ENCODE measurements at regions not wholly inside any gene's neighbourhood (a gene's known extent, or its start where the extent isn't known, plus 50 kb on each side); places are given as distances from the start of the nearest gene placed in this dataset.
"Not testable (repeated sequence)": the region's sequence is repeated elsewhere in the genome, so short reads cannot be mapped to it uniquely, and the experiment has no call there.

DNA sequence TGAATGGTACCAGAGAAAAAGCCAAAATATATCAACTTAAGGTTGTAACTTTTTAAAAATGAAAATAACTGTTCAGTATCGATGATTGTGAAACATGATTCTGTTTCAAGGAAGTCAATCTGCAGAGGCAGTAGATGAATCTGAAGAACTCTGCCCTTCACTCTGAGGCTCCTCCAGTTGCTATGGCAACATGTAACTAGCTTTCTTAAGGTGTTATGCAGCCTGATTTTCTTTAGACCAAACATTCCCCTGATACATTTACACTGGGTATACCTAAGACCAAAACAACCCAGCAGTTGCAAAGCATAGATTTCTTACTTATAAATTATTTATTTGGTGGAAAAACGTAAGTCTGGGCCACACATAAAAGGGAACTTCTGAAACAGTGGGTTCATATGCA lies 133.6 kb upstream of the RASGEF1B start:
- Mint-ChIP-seq H3K4me1 (ENCODE audit: low read depth) (peaks cover 17% of the 10 kb centered on the region), H3K36me3 (ENCODE audit: low read depth) (no peaks in the 10 kb centered on the region), H3K27me3 (no peaks in the 10 kb centered on the region), H3K4me3 (no peak overlapping the region), H3K27ac (no peak overlapping the region), H3K9me3 (no peaks in the 10 kb centered on the region)

DNA sequence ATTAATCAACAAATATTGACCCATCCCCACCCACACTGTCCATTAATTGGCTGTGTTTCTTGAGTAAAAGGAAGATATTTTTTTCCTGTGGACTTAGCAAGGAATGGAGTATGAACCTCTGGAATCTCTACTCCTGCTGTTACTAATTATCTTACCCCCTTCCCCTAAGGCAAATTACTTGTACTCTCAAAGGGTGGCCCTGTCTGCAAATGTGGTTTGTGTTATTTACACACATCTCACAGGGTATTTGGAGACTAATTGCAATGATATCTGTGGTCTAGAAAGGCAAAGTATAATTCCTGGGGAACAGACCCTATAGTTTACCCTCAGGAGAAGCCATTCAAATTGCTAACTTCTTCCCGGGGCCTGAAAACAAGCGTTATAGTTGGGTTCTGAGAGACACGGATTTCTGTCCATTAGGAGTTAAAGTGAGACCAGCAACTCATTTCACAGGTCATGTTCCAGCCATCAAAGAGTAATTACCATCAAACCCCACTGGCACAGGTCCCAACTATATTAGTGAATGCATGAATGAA lies 133.0 kb upstream of the RASGEF1B start:
- H3K27me3 Mint-ChIP-seq: no peaks in the 10 kb centered on the region
- no peaks in the 10 kb centered on the region for H3K9me3 Mint-ChIP-seq
- no peak overlapping the region for H3K27ac Mint-ChIP-seq
- no peak overlapping the region for H3K4me3 Mint-ChIP-seq
- H3K4me1 Mint-ChIP-seq (ENCODE audit: low read depth): peaks cover 17% of the 10 kb centered on the region
- H3K36me3 Mint-ChIP-seq (ENCODE audit: low read depth): no peaks in the 10 kb centered on the region

DNA sequence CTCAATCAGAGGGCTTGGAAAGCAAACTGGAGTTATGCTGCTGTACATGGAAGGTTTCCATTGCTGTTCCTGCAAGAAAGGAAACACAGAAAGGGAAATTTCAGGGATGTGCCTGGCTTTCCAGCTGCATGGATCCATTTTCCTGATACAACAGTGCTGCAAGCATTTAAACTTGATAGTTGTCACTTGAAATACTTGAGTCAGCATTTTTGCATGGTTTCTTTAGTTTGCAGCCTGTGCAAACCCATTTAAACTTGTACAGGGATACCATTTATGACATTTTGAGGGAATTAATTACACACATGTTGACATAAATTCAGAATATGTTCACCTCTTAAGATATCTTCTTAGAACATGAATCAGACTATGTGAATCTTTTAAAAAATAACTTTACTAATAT lies 131.1 kb upstream of the RASGEF1B start:
- Mint-ChIP-seq H3K4me3 (no peak overlapping the region), H3K27ac (no peak overlapping the region), H3K27me3 (no peaks in the 10 kb centered on the region), H3K36me3 (ENCODE audit: low read depth) (no peaks in the 10 kb centered on the region), H3K4me1 (ENCODE audit: low read depth) (peaks cover 17% of the 10 kb centered on the region), H3K9me3 (no peaks in the 10 kb centered on the region)

DNA sequence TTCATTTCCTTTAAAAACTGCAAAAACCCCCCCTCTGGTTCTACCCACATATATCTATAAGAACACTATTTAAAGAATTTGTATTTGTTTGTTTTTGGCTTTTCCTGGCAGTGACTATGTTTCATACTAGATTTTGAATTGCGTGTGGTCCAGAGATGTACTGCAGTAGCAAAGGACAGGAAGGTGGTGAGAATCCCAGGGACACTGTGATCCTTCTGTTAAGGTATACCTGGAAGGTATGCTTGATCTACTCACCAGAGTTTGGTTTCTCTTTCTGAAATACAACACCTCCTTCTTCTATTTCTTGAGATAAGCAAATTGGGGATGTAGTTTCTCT lies 129.6 kb upstream of the RASGEF1B start:
- Mint-ChIP-seq H3K4me1 (ENCODE audit: low read depth) (peaks cover 6% of the 10 kb centered on the region), H3K4me3 (no peak overlapping the region), H3K27ac (no peak overlapping the region), H3K27me3 (no peaks in the 10 kb centered on the region), H3K9me3 (no peaks in the 10 kb centered on the region), H3K36me3 (ENCODE audit: low read depth) (no peaks in the 10 kb centered on the region)

DNA sequence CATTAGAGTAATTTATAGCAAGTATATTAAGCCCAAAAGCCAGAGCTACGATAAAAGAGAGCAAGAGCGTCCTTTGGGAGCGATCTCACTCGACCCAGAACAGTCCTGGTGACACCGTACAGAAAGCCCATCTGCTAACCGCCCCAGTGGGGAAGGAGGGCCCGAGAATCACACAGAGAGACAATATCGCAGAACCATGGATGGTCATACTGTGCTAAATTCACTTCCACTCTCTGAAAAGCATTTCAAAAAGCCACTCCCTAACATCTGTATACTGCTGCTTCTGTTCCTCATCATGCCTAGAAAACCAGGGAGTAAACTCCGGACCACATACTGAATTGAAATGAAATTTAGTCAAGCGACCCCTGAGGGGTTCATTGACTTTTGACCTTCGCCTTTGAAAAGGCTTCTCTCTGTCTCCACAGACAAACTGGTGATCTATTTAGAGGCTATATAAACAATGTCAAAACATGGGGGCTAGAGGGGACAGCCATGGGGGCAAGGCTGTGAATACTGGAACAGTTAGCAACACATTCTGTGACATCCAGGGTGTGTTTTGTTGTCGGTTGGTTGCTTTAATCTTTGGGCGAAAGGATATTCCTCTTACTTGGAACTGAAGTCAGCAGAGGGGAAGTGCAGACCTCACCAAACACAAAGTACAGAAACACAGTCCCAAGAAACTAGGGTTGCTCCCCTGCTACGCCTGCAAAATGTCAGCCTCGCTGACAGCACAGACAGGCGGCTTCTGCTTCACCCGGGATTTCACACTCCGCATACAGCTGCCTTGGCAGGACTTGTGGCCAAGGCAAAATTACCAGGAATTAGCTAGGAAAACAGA lies 129.0 kb upstream of the RASGEF1B start:
- Mint-ChIP-seq H3K27me3 (no peaks in the 10 kb centered on the region), H3K9me3 (no peaks in the 10 kb centered on the region), H3K4me1 (ENCODE audit: low read depth) (peaks cover 10% of the 10 kb centered on the region), H3K27ac (no peak overlapping the region), H3K4me3 (no peak overlapping the region), H3K36me3 (ENCODE audit: low read depth) (no peaks in the 10 kb centered on the region)

DNA sequence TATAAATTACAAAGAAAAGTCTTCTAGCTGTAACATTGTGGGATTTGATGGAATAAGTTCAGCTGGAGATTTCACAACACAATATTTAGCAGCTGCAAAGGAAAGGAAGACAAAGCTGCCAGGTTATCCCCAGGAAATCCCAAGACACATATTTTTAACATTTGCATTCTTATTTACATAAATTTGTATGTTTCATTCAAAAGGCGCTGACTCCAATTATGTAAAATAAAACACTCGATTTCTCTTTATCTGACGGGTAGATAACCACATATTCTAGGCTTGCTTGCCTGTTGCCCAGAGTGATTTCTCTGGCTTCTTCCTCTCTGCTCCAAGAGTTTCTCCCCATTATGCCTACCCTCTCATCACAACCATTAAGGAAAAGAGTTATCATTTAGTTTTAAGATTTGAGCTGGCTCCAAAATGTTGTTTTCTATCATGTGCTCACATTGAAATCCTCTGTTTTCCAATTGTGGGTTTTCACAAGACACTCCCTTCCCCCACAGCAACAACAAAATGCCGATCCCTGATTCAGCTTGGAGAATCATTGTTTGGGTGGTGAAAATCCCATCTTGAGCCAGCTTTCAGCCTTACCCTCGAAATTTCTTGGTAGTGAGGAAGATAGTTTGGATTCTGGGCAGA lies 128.2 kb upstream of the RASGEF1B start:
- no peak overlapping the region for H3K27ac Mint-ChIP-seq
- no peaks in the 10 kb centered on the region for H3K27me3 Mint-ChIP-seq
- no peaks in the 10 kb centered on the region for H3K9me3 Mint-ChIP-seq

DNA sequence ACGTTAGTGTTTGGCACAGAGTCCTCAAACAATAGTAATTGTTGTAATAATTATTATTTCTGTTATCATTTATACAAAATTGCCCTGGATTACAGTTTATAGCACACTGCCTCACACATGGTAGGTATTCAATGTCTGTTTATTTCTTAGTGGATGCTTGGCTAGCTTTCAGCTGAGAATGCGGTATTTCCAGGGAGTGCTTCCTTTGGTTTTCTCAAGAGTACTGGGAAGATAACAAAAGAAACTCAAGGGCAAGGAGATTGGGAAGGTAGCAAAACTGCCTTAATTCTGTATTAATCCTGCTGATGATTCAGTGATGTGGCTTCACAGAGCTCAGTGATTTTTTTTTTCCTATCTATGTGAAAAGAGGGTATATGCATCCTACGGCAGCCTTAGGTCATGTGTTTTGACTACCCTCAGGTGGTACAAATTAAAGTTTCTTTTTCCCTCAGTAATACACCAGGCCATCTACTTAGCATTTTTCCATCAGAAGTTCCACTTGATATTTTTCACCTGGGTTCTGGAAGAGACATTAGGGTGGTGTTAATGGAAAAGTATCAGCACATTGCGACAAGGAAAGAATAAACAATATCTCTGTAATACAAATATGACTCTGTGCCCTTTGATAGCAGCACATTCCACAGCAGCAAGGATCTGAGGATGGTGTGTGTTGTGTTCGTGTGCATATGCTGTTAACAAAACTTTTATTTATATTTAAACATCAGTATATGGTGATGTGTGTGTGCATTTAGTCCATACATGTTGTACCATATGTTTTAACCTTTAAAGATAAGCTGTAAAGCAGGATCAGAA lies 124.3 kb upstream of the RASGEF1B start:
- Mint-ChIP-seq H3K27me3 (no peaks in the 10 kb centered on the region), H3K4me3 (no peak overlapping the region), H3K4me1 (ENCODE audit: low read depth) (peaks cover 23% of the 10 kb centered on the region), H3K36me3 (ENCODE audit: low read depth) (no peaks in the 10 kb centered on the region), H3K9me3 (peaks cover 7% of the 10 kb centered on the region), H3K27ac (no peak overlapping the region)

More for the DNA sequence above, 128.2 kb upstream of the RASGEF1B start:
- H3K4me1 Mint-ChIP-seq (ENCODE audit: low read depth): peaks cover 16% of the 10 kb centered on the region
- no peak overlapping the region for H3K4me3 Mint-ChIP-seq
- H3K36me3 Mint-ChIP-seq (ENCODE audit: low read depth): no peaks in the 10 kb centered on the region

DNA sequence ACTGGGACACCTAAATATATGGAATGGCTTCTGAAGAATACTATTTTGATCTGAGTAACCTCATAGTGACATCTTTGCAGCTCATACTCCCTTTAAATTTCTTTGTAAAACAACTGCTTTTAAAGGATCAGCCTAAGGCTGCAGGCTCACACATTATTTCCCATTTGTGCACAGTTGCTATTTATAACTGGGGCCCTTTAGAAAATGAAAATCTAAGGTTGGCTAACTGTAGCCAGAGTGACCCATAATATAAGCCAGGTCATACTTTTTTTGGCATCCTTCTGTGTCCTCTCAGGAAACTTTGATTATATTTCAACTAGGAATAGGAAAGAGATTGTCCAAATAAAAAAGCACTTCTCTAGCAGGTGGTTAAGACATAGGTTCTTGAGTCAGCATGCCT lies 123.6 kb upstream of the RASGEF1B start:
- Mint-ChIP-seq H3K4me3 (no peak overlapping the region), H3K27me3 (no peaks in the 10 kb centered on the region), H3K27ac (no peak overlapping the region), H3K36me3 (ENCODE audit: low read depth) (no peaks in the 10 kb centered on the region), H3K9me3 (peaks cover 7% of the 10 kb centered on the region), H3K4me1 (ENCODE audit: low read depth) (peaks cover 30% of the 10 kb centered on the region)

DNA sequence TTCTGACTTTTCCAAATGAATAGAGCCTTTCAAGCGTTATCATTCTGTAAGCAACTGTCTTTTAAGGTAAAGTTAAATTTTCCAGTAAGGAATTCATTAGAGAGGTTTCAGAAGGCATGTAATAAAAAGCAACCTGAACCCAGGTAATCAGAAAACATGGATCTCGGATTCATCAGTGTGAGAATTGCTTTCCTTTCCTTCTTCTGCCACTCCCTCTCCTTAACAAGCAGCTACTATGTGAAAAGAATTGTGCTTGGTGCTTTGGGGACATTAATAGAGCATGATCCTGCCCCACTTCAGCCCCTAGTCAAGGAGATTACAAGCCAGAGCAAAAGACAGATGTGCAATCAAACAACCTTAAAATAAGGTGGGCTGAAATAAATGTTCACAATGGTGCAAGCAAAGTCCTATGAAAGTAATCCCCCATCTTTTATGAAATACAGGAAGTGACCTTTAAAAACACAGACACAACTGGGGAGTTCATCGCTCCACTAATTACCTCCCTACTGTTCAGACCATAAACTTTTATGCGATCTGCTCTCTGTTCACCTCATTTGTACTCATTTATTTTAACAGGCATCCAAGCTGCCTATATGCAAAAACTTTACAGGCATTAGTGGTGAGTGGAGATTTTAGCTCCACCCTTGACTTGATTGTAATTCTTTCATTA lies 122.9 kb upstream of the RASGEF1B start:
- Mint-ChIP-seq H3K27me3 (no peaks in the 10 kb centered on the region), H3K4me1 (ENCODE audit: low read depth) (peaks cover 35% of the 10 kb centered on the region), H3K27ac (no peak overlapping the region), H3K9me3 (peaks cover 7% of the 10 kb centered on the region), H3K4me3 (no peak overlapping the region), H3K36me3 (ENCODE audit: low read depth) (no peaks in the 10 kb centered on the region)

DNA sequence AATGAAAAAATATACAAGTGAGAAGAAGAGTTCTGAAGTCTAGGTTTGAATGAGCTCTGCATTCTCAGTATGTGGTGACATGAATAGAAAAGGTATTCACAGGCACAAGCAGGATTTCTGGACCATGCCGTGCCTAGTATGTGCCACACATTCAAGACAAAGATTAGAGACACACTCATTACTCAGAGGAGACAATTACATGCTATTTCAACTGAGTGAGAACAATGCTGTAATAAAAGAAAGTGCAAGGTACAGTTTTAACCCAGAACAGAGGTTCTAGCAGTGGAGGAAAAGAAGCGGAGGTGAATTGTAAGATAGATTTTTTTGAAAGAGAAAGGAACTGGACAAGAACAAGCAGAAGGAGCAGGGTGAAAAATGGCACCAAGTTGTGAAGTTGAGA lies 121.0 kb upstream of the RASGEF1B start:
- Mint-ChIP-seq H3K27ac (no peak overlapping the region), H3K27me3 (no peaks in the 10 kb centered on the region), H3K4me1 (ENCODE audit: low read depth) (peaks cover 46% of the 10 kb centered on the region), H3K36me3 (ENCODE audit: low read depth) (no peaks in the 10 kb centered on the region), H3K9me3 (peaks cover 7% of the 10 kb centered on the region), H3K4me3 (no peak overlapping the region)

DNA sequence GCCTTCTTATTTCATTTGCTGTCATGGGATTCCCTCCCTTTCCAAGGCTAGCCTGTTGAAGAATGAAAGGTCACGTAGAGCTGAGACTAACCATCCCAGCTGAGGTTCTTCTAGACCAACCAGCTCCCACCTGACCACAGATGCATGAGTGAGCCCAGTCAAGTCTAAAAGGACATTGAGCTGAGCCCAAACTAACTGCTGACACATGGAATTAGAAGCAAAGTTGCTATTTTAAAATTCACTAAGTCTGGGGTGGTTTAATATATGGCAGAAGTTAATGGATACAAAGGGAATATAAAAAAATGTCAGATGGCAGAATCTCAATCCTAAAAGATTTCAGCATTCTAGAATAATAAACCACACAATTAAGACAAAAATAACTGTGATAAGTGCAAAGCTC lies 118.9 kb upstream of the RASGEF1B start:
- H3K36me3 Mint-ChIP-seq (ENCODE audit: low read depth): no peaks in the 10 kb centered on the region
- no peaks in the 10 kb centered on the region for H3K27me3 Mint-ChIP-seq
- no peak overlapping the region for H3K27ac Mint-ChIP-seq
- H3K9me3 Mint-ChIP-seq: peaks cover 7% of the 10 kb centered on the region
- no peak overlapping the region for H3K4me3 Mint-ChIP-seq
- peaks cover 38% of the 10 kb centered on the region for H3K4me1 Mint-ChIP-seq (ENCODE audit: low read depth)

DNA sequence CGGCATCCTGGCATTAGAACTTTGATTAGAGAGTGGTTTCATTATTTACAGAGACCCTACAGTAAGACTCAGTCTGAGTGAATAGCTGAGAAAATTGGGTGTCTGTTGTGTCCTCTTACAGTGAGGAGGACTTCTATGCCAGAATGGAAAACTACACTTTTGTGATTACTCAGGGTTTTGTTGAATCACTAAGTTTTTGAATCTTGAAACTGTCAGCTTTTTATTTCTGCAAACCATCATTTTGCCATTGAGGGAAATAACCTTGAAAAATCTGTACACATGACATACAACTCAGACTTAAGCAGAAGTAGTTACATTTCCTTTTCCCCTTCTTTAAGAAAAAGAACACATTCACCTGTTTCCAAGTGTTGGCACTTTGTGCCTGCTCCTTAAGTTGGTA lies 117.6 kb upstream of the RASGEF1B start:
- H3K27ac Mint-ChIP-seq: no peak overlapping the region
- no peaks in the 10 kb centered on the region for H3K36me3 Mint-ChIP-seq (ENCODE audit: low read depth)
- H3K4me1 Mint-ChIP-seq (ENCODE audit: low read depth): peaks cover 25% of the 10 kb centered on the region
- peaks cover 7% of the 10 kb centered on the region for H3K9me3 Mint-ChIP-seq
- no peaks in the 10 kb centered on the region for H3K27me3 Mint-ChIP-seq
- H3K4me3 Mint-ChIP-seq: no peak overlapping the region

DNA sequence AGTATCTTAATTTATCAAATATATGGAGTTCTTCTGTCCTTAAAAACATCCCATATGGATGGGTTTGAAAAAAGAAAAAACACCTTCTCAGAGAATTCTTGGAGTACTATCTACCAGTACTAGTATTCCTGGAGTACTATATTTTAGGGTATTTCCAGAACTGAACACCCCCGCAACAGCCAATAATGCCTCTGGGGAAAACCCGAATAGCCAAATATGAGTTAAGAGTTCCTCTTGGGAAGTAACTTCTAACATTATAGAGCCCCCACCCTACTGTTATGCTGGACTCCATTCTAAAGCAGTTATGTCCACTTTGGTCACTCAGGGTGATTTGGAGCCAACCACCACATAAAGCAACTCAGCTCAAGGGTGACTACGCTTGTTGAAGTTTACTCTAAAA lies 115.0 kb upstream of the RASGEF1B start:
- no peaks in the 10 kb centered on the region for H3K27me3 Mint-ChIP-seq
- peaks cover 25% of the 10 kb centered on the region for H3K4me1 Mint-ChIP-seq (ENCODE audit: low read depth)
- no peaks in the 10 kb centered on the region for H3K36me3 Mint-ChIP-seq (ENCODE audit: low read depth)
- no peaks in the 10 kb centered on the region for H3K9me3 Mint-ChIP-seq
- H3K27ac Mint-ChIP-seq: no peak overlapping the region
- H3K4me3 Mint-ChIP-seq: no peak overlapping the region

DNA sequence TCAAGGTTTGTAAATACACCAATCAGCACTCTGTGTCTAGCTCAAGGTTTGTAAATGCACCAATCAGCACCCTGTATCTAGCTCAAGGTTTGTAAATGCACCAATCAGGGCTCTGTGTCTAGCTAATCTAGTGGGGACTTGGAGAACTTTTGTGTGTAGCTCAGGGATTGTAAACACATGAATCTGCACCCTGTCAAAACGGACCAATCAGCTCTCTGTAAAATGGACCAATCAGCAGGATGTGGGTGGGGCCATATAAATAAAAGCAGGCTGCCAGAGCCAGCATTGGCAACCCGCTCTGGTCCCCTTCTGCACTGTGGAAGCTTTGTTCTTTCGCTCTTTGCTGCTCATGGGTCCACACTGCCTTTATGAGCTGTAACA lies 109.3 kb upstream of the RASGEF1B start:
- not testable (repeated sequence) for H3K4me1 Mint-ChIP-seq (ENCODE audit: low read depth); H3K9me3 Mint-ChIP-seq; H3K36me3 Mint-ChIP-seq (ENCODE audit: low read depth); H3K27ac Mint-ChIP-seq; H3K27me3 Mint-ChIP-seq; H3K4me3 Mint-ChIP-seq

Measured in stimulated activated naive CD8-positive, alpha-beta T cell treated with anti-CD3 and anti-CD28 coated beads, Interleukin-15, Interleukin-2, amounts not matched to agents 100 ng/mL and 50 ng/mL, for 24 hours (primary cell).